Gastroesophageal sphincter (tissue), 3 donors: ENCODE measurements at regions not wholly inside any gene's neighbourhood (a gene's known extent, or its start where the extent isn't known, plus 50 kb on each side); places are given as distances from the start of the nearest gene placed in this dataset.

ENCODE experiments used
- POLR2A ChIP-seq, 2 donors: fragments of 450-650 bp; IDR thresholded peaks; one replicate each; pipeline ENCODE4 v1.6.1; 2017; ENCODE audit warnings: antibody characterized with exemption in 2 of 2, mild to moderate bottlenecking in 2 of 2, moderate library complexity in 1 of 2
- TF ChIP-seq, protein P1 (sequence below), 4 experiments: fragments of 200-600 bp in 2 of 4; fragments of 450-650 bp in 2 of 4; sonication (generic) in 1 of 4; IDR thresholded peaks; one replicate each; pipeline ENCODE4 v1.5.1; 2017 to 2019; ENCODE audit warnings: antibody characterized with exemption in 4 of 4, mild to moderate bottlenecking in 2 of 4, moderate library complexity in 2 of 4

DNA sequence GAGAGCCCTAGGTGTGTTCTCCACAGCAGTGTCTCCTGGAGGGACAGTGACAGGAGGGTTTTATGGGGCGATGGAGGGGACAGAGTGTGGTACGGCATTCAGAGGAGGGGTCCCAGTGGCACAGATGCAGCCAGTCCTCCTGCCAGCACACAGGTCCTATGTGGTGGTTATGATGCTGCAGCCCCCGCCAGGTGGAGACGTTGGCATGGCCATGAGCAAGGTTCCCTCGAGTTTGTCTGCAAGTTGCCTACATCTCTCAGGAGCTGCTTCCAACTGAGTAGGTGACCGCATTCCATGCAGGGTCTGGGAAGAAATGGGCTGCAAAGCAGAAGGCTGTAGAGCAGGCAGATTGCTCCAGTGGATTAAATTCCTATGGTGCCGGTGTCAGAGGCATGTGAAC, 646.0 kb downstream of the TBC1D22A start:
- TF ChIP-seq, protein P1, sequence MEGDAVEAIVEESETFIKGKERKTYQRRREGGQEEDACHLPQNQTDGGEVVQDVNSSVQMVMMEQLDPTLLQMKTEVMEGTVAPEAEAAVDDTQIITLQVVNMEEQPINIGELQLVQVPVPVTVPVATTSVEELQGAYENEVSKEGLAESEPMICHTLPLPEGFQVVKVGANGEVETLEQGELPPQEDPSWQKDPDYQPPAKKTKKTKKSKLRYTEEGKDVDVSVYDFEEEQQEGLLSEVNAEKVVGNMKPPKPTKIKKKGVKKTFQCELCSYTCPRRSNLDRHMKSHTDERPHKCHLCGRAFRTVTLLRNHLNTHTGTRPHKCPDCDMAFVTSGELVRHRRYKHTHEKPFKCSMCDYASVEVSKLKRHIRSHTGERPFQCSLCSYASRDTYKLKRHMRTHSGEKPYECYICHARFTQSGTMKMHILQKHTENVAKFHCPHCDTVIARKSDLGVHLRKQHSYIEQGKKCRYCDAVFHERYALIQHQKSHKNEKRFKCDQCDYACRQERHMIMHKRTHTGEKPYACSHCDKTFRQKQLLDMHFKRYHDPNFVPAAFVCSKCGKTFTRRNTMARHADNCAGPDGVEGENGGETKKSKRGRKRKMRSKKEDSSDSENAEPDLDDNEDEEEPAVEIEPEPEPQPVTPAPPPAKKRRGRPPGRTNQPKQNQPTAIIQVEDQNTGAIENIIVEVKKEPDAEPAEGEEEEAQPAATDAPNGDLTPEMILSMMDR (IDR thresholded peaks at IDR 0.05): no peak
- TF ChIP-seq POLR2A (IDR thresholded peaks at IDR 0.05): no peak
